GM12878 (cell line): ENCODE measurements at regions not wholly inside any gene's neighbourhood (a gene's known extent, or its start where the extent isn't known, plus 50 kb on each side); places are given as distances from the start of the nearest gene placed in this dataset.

Experiments
- CTCF ChIP-seq, 3 experiments: IDR thresholded peaks in 2 of 3; conservative IDR thresholded peaks in 1 of 3; 2 replicates each; pipeline ENCODE4 v1.5.1; 2011; ENCODE audit warnings: low read depth in 3 of 3, low read length in 3 of 3, mild to moderate bottlenecking in 3 of 3, control low read depth in 2 of 3, moderate library complexity in 2 of 3, inconsistent platforms in 1 of 3, mixed read lengths in 1 of 3; ENCODE audit not compliant: control insufficient read depth in 2 of 3, insufficient read depth in 1 of 3; ENCODE audit errors: extremely low read depth in 1 of 3
- HDAC6 ChIP-seq: fragments of 200-600 bp; sonication (generic); IDR thresholded peaks from one replicate; pipeline ENCODE4 v1.8.0; 2017; ENCODE audit warnings: antibody characterized with exemption; ENCODE audit not compliant: unreplicated experiment
- IRF4 ChIP-seq: IDR thresholded peaks from 2 replicates; pipeline ENCODE4 v1.6.1; 2011; ENCODE audit warnings: low read depth, low read length
- NFIC ChIP-seq: IDR thresholded peaks from 2 replicates; pipeline ENCODE4 v1.6.1; 2012; ENCODE audit warnings: low read depth, mild to moderate bottlenecking, inconsistent platforms, low read length, moderate library complexity
- NFXL1 ChIP-seq: fragments of 450-650 bp; IDR thresholded peaks from 2 replicates; pipeline ENCODE4 v1.6.1; 2017; ENCODE audit warnings: antibody characterized with exemption, mild to moderate bottlenecking, borderline replicate concordance
- NR2C2 ChIP-seq: IDR thresholded peaks from 2 replicates; pipeline ENCODE4 v1.6.1; 2011; ENCODE audit warnings: borderline replicate concordance, low read depth; ENCODE audit not compliant: control insufficient read depth, insufficient read length
- RBBP5 ChIP-seq: fragments of 200-600 bp; sonication (generic); conservative IDR thresholded peaks from 2 replicates; pipeline ENCODE4 v1.6.1; 2016
- SUZ12 ChIP-seq: fragments of 200-600 bp; sonication (generic); IDR thresholded peaks from one replicate; pipeline ENCODE4 v1.6.1; 2018; ENCODE audit warnings: antibody characterized with exemption, mild to moderate bottlenecking; ENCODE audit not compliant: unreplicated experiment

- TF ChIP-seq NFXL1 (no peak), CTCF (IDR thresholded peaks at IDR 0.05 in 2 of 3, conservative IDR thresholded peaks at IDR 0.05 in 1 of 3; ENCODE audit: control insufficient read depth in 2 of 3, extremely low read depth in 1 of 3, insufficient read depth in 1 of 3, low read depth in 3 of 3, low read length in 3 of 3) (no peak), NFIC (no peak), NR2C2 (no peak), RBBP5 (no peak), SUZ12 (no peak), IRF4 (no peak), HDAC6 (no peak)
Observed at GRCh38 chr15:38182900-38183299, 69.7 kb upstream of the SPRED1 start.
